GM04504 (cell line): ENCODE measurements at regions not wholly inside any gene's neighbourhood (a gene's known extent, or its start where the extent isn't known, plus 50 kb on each side); places are given as distances from the start of the nearest gene placed in this dataset.
"Not testable (repeated sequence)": the region's sequence is repeated elsewhere in the genome, so short reads cannot be mapped to it uniquely, and the experiment has no call there.

ENCODE experiments used
- DNase-seq: peaks from one replicate; pipeline ENCODE4 v3.0.0-alpha.2; 2012; ENCODE audit warnings: low read depth

GRCh38 chr5:44756097-44756496, 52.6 kb upstream of the MRPS30 start:
- not testable (repeated sequence) for DNase-seq

DNA sequence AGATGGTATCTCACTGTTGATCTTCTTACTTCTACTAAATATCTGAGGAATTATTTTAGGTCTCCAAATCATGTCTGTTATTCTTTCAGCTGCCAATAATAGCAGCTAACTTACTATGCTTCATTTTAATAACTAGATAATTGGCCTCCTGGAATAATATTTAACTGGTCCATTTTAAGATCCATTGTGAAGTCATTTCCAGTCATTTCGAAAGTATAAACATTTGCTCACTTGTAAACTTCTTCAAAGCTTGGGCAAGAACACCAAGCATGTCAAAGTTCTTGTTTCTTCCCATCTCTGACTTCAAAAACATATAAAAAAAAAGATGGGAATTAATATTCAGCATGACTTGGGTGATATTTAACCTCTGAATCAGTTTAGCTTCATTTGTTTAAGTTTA, 61.4 kb upstream of the MRPS30 start:
- no peak for DNase-seq

DNA sequence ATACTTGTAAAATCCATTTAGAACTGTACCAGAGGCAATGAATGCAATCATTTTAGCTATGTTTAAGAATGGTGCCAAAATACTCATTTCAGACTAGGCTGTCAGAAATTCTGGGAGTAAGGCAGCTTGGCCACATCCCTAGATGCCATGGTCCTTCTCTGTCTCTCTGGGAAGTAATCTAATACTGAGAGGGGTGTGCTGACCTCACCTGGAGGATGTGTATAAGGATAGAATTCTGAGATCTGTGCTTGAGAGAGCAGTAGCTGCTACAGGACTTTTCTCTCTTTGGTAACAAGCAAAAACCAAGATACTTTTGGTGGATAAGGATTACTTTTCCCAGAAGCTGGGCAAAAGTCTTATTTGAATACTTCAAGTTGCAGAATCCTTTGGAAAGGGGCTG, 68.1 kb upstream of the MRPS30 start:
- no peak for DNase-seq

DNA sequence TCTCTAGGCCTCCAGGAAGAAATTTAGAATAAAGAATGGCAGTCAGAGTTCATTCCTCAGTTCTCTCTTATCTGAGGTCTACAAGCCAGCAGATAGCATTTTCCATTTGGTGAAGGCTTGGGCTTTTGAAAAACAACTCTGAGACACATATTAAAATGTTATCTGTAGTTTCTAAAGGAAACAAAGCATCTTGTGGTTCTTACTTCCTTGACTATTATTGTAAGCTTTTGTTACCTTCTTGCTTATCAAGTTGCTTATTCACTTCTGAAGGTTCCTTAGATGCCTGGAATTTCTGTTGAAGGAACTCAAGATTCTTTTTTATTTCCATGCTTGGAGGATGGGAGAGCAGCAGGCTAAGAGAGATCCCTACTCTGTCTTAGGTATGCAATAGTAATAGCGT, 79.2 kb upstream of the MRPS30 start:
- DNase-seq, result no peak

- DNase-seq, result no peak
Measured at GRCh38 chr5:44727100-44727499, 81.6 kb upstream of the MRPS30 start.

DNA sequence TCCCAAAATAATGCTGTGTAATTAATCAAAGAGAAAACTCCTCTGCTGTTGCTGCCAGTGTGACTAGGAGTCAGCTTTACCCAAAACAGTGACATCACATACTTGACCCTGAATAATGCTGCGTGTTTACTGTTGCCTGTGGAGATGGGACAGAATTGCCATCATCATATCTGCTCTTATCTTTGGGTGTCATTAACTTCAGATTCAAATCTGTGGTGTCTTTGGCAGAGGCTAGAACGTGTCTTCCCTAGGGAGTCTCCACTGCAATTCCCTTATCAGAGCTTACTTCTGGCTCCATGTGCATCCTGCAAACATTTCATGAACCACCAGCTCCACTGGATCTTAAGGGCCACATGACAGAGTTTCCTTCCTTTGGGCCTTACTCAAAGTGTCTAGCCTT, 88.9 kb upstream of the MRPS30 start:
- DNase-seq, result no peak

DNA sequence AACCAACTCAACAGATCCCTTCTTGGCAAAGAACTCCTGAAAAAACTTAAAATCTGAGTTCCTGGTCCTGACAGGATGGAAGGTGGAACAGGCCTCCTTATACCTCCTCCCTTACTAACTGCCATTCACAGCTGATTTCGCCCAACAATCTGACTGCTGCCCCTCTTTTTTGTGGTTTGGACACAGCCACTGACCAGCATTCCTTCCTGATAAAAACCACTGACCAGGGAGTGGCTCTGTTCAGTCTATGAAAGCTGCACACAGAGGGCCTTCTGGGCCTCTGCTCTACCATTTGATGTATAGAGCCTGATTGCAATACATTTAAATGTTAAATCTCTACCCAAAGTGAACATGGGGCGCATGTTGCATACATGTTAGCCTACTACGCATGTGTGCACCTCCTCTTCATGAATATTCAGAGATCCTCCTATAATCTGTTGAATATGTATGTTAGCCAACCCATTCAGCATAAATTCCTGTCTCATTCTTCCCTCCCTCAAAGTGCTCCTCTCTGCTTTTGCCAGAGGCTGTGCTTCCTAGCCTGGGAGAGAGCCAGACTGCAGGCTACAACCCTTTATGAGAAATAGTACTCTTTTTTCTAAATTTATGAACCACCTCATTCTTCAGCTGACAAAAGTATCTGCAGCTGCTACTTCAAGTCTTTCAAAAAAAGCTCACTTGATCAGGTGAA, 93.7 kb upstream of the MRPS30 start:
- no peak for DNase-seq

- DNase-seq, result no peak
Measured at GRCh38 chr5:44713446-44713845, 95.3 kb upstream of the MRPS30 start.

GRCh38 chr5:44711901-44712300, 96.8 kb upstream of the MRPS30 start:
- DNase-seq, result no peak

DNA sequence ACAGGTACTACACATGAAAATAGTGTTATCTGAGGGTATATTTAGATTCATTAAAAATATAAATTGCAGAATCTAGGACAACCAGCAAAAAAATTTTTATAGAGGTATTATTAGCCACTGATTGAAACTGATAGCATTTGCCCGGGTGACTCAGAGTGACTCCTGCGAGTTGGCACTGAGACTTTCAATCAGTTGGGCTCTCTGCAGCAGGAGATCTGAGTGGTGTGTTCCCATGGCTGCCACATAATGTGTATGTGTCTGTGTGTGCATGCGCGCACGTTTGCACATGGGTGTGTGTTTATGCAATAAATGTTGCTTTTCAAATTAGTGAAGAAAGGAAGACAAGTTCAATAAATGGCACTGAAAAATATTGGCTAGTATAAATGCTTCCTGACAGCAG, 100.1 kb upstream of the MRPS30 start:
- DNase-seq, result no peak

- no peak for DNase-seq
Measured at GRCh38 chr5:44707721-44708120, 101.0 kb upstream of the MRPS30 start.

- no peak for DNase-seq
Measured at GRCh38 chr5:44697025-44697424, 111.7 kb upstream of the MRPS30 start.

- DNase-seq, result no peak
Measured at GRCh38 chr5:44695259-44695658, 113.5 kb upstream of the MRPS30 start.

- DNase-seq, result no peak
Measured at GRCh38 chr5:44691802-44692201, 116.9 kb upstream of the MRPS30 start.

DNA sequence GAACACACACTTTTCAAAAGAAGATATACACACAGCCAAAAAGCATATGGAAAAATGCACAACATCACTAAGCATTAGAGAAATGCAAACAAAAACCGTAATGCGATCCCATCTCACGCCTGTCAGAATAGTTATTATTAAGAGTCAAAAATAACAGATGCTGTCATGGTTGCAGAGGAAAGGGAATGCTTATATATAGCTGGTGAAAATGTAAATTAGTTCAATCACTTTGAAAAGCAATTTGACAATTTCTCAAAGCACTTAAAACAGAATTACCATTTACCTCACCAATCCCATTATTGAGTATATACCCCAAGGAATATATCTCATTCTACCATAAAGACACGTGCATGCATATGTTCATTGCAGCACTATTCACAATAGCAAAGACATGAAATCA, 126.8 kb upstream of the MRPS30 start:
- no peak for DNase-seq

DNA sequence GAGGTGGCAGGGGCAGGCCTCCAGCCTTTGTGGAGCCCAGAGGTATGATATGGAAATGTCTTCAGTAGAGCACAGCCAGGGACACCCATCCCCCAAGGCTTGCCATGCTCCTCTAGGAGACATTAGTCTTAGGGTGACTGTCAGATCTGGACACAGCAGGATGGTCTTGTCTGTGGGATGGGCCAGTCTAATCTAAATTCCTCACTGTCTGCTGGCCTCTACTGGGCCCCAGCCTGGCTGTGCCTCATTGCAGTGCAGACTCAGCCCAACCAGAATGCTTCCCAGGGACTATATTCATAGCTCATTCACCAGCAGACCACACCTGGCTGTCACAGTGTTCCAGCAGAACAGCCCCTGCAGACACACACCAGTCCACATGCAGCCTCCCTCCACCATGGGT, 129.5 kb upstream of the MRPS30 start:
- no peak for DNase-seq

GRCh38 chr5:44675296-44675695, 133.5 kb upstream of the MRPS30 start:
- no peak for DNase-seq

DNA sequence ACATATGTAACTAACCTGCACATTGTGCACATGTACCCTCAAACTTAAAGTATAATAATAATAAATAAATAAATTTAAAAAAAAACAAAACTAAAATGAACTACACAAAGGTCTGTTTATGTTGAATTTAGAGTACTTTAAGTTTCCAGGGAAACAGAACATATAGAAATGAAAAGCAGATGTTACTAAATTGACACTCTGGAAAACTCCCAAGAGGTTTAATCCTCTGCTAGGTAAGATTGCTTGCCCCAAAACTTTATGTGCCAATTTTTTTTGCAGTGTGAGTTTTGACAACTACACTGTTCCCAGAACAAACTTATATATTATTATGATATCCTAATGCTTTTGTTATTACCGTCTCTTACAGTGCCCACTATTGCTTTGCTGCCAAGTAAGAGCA, 134.3 kb upstream of the MRPS30 start:
- no peak for DNase-seq

DNA sequence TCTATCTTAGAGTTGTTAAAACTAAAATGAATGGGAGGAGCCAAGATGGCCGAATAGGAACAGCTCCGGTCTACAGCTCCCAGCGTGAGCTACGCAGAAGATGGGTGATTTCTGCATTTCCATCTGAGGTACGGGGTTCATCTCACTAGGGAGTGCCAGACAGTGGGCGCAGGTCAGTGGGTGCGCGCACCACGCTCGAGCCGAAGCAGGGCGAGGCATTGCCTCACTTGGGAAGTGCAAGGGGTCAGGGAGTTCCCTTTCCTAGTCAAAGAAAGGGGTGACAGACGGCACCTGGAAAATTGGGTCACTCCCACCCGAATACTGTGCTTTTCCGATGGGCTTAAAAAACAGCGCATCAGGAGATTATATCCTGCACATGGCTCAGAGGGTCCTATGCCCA, 140.3 kb upstream of the MRPS30 start:
- not testable (repeated sequence) for DNase-seq

DNA sequence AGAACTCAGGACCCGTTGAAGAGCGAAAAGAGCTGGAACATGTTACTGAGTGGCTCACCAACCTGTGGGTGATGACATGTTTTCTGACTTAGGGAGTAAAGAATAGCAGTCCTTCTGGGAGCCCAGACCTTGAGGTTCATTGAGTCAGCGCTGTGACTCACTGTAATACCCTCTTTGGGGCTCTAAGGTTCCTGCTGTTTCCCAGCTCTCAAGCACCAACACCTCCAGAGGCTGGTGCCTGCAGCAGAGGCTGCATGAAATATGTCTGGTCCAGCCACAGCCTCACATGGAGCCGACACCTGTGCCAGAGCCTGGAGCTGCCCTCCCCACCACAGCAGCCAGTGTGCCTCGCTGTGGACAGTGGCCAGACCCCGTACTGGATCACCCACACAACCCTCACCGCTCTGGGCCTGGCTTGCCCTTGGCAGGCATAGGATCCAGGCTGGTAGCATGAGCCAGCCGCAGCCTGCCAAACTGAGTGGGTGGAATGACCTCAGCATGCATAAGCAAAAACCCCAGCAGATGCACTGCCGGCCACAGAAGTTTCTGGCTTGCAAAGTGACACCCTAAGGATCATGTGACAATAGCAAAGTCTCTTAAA, 143.5 kb upstream of the MRPS30 start:
- no peak for DNase-seq

DNA sequence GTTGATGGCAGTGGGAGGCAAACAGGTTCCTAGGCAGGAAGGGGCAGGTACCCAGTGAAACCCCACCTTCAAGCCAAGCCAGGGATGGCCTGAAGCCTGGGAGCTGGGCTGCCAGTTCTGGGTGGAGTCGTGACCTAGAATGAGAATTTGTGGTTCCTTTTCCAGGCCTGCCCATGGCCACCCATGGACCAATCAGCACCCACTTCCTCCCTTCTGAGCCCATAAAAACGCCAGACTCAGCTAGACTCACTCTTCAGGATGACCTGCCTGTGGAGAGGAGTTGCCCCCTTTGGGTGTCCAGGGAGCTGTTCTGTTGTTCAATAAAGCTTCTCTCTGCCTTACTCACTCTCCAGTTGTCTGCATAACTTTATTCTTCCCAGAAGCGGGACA, 144.0 kb upstream of the MRPS30 start:
- no peak for DNase-seq

- DNase-seq, result no peak
Measured at GRCh38 chr5:44663991-44664710, 144.6 kb upstream of the MRPS30 start.

DNA sequence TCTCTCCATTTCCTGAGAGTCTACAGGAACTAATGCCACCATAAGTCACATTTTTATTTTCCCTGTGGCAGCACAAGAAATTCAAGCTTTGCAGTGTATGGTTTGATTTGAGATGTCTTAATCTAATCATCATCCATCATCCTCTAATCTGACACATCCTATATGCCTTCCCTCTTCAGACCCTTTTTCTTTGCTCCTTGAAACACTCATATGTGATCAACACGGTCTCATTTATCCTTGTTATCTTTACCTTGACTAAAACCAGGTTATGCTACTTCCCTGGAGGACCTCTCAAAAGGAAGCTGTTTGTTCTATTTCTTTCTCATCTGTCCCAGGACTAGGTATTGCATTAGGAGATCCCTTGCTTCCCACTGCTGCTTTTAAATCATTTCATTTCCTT, 146.9 kb upstream of the MRPS30 start:
- no peak for DNase-seq

- no peak for DNase-seq
Measured at GRCh38 chr5:44660251-44660650, 148.5 kb upstream of the MRPS30 start.
